OCI-LY3 (cell line): ENCODE measurements at regions not wholly inside any gene's neighbourhood (a gene's known extent, or its start where the extent isn't known, plus 50 kb on each side); places are given as distances from the start of the nearest gene placed in this dataset.

Experiments used
- CTCF ChIP-seq: fragments of 200-600, 300-600 bp; sonication (generic); IDR thresholded peaks from 2 replicates; pipeline ENCODE4 v1.5.1; 2014; ENCODE audit warnings: antibody characterized with exemption, low read length, low read depth
- EZH2phosphoT487 ChIP-seq: fragments of 200-600 bp; shearing (Covaris generic); IDR thresholded peaks from 2 replicates; pipeline ENCODE4 v1.6.1; 2018; ENCODE audit warnings: antibody characterized with exemption, mixed run types, low read depth

GRCh38 chr15:20344601-20345400, 196.8 kb downstream of the GOLGA6L6 start:
- TF ChIP-seq CTCF: no peak
- TF ChIP-seq EZH2phosphoT487: no peak
